Esophagus squamous epithelium (tissue), 4 donors: ENCODE measurements at regions not wholly inside any gene's neighbourhood (a gene's known extent, or its start where the extent isn't known, plus 50 kb on each side); places are given as distances from the start of the nearest gene placed in this dataset.

Experiments used
- POLR2A ChIP-seq, 4 donors: fragments of 450-650 bp; IDR thresholded peaks; one replicate each; pipeline ENCODE4 v1.6.1; 2017; ENCODE audit warnings: antibody characterized with exemption in 4 of 4, mild to moderate bottlenecking in 4 of 4, moderate library complexity in 3 of 4
- TF ChIP-seq, protein P1 (sequence below), 6 experiments: fragments of 450-650 bp in 4 of 6; fragments of 200-600 bp in 2 of 6; sonication (generic) in 2 of 6; IDR thresholded peaks; one replicate each; pipeline ENCODE4 v1.5.1; 2016 to 2019; ENCODE audit warnings: antibody characterized with exemption in 6 of 6, mild to moderate bottlenecking in 4 of 6, moderate library complexity in 4 of 6

DNA sequence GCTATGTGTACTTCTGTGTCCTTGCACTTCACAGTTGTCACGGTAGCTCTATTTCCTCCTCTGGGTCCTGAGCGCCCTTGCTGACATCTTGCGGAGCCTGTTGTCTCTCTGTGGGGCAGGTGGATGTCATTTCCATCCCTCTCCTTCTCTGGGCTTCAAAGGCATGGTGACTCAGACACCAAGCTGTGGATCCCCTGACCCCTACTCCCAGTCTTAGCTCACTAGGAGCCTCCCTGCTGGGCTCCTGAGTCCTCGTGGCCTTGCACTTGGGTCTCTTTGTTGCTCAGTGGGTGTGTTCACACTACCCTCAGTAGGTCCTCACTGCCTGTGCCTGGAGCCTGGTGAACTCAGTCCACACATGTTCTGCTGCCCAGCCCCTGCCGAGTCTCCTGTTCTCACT lies 100.3 kb upstream of the PAX2 start:
- TF ChIP-seq, protein P1, sequence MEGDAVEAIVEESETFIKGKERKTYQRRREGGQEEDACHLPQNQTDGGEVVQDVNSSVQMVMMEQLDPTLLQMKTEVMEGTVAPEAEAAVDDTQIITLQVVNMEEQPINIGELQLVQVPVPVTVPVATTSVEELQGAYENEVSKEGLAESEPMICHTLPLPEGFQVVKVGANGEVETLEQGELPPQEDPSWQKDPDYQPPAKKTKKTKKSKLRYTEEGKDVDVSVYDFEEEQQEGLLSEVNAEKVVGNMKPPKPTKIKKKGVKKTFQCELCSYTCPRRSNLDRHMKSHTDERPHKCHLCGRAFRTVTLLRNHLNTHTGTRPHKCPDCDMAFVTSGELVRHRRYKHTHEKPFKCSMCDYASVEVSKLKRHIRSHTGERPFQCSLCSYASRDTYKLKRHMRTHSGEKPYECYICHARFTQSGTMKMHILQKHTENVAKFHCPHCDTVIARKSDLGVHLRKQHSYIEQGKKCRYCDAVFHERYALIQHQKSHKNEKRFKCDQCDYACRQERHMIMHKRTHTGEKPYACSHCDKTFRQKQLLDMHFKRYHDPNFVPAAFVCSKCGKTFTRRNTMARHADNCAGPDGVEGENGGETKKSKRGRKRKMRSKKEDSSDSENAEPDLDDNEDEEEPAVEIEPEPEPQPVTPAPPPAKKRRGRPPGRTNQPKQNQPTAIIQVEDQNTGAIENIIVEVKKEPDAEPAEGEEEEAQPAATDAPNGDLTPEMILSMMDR (IDR thresholded peaks at IDR 0.05), result no peak
- TF ChIP-seq POLR2A (IDR thresholded peaks at IDR 0.05), result no peak
